CD4-positive, alpha-beta T cell treated with Interleukin-17A for 4 hours (primary cell): ENCODE measurements at regions not wholly inside any gene's neighbourhood (a gene's known extent, or its start where the extent isn't known, plus 50 kb on each side); places are given as distances from the start of the nearest gene placed in this dataset.

Source experiments
- DNase-seq: peaks from one replicate; pipeline ENCODE4 v3.0.0-alpha.2; 2020; ENCODE audit warnings: mixed read lengths

DNA sequence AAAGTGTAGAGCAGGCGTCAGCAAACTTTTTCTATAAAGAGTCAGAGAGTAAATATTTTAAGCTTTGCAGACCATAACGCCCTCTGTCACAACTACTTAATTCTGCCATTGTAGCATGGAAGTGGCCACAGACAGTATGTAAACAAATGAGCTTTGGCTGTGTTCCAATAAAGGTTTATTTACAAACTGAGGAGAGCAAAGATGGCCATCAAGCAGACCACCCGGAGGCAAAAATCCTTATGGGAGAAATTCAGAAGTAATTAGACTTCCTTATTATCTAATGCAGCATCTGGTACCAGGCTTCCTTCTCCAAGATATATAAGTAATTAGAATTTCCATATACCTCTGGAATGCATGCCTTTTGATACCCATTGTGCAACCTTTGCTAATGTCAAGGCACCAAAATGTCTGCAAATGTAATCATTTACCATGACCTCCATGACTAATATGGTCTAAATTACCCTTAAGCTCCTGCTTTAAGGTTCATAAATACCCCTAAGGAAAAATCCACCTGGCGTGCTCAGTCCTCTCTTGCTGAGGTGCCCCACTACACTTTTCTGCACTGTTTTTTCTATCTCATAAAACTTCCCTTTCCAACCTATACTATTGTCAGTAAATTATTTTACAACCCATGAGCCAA, 377.8 kb downstream of the MATN1 start:
- no peak for DNase-seq

DNA sequence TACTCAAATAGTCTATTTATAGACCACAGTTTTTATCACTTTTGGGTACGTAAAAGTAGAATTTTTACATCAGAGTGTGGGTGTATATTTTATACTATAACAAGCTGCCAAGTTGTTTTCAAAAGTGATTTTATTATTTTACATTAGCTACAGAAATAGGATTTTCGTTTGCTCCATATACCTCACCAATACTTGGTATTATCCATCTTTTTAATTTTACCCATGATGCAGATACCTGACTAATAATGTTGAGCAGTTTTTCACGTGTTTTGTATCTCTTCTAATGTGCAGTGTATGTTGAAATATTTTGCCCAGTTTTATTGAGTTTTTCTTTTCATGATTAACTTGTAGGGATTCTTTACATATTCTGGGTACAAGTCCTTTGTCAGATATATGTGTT, 379.8 kb downstream of the MATN1 start:
- no peak for DNase-seq

DNA sequence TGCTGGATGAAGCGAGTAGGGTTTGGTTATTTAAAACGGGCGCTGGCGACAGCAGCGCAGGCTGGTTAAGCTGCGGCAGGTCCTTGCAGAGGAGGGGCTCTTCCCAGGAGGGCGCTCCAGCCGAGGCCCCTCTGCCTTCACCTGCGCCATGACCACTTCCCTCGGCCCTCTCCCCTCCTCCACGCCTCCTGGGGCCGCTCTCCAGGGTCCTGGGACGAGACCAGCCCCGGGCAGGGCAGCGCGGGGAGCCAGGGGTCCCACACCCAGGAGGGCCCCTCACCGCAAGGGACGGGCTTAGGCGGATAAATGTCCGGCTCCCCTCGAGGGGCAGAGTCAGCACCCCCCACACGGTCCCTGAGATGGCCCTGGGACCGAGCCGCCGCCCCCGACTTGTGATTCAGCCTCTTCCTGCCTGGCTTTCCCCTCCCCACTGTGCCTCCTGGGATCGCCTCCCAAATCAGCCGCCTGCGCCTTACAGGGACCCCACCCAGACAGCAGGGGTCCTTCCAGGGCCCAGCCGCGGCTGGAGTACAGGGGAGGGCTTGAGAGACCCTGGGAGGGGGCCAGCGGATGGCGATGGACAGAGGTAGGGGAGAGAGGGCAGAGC, 380.7 kb downstream of the MATN1 start:
- no peak for DNase-seq

DNA sequence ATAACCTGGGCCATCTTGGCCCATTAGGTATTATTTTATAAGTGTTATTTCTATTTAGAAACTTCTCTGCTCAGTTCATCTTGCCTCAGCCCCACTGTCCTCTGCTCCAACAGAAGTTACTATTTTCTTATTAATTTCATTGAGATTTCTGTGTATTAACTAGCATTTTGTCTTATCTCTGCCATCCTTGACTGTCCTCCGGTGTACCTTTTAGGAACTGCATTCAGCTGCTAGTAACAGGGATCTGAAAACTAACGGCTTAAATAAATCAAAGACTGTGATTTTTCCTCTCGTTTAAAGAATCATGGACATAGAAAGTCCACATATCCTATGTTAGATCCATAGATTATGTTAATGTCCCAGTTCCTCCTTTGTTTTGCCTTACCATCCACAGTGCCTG, 382.5 kb downstream of the MATN1 start:
- no peak for DNase-seq

DNA sequence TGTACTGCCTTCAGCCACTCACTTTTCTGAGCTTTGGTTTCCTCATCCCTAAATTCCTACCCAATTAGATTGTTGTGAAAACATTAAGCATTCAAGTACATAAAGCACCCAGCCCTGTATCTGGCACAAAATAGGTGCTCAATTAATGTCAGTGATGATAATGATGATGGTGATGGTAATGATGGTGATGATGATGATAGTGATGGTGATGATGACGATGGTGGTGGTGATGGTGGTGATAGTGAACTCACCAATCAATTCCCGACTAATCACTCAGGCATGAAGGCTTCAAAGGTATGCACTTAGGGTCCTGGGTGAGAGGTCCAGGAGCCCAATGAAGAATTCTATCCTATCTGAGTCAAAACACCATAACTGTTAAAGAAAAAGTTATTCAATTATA, 383.5 kb downstream of the MATN1 start:
- no peak for DNase-seq

DNA sequence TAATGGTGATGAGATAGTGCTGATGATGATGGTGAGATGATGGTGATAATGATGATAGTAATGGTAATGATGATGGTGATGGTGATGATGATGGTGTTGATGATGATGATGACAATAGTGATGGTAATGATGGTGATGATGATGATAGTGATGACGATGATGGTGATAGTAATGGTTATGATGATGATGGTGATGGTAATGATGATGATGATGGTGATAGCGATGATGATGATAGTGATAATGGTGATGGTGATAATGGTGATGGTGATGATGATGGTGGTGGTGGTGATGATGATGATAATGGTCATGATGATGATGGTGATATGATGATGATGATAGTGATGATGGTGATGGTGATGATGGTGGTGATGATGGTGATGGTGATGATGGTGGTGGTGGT, 384.6 kb downstream of the MATN1 start:
- DNase-seq = no peak

DNA sequence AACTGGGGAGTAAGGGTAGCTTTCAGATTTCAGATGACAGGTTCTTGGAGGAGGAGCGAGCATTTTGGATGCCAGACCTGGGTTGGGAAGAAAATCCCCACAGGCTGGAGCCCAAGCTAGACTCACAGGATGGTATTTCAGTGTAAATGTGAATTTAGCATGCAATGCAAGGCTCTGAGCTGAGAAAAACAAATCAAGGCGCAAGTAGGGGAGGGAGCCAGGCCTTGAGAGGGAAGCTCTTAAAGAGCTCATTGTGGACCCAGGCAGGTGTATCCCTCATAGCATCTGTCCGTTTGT, 386.1 kb downstream of the MATN1 start:
- no peak for DNase-seq

DNA sequence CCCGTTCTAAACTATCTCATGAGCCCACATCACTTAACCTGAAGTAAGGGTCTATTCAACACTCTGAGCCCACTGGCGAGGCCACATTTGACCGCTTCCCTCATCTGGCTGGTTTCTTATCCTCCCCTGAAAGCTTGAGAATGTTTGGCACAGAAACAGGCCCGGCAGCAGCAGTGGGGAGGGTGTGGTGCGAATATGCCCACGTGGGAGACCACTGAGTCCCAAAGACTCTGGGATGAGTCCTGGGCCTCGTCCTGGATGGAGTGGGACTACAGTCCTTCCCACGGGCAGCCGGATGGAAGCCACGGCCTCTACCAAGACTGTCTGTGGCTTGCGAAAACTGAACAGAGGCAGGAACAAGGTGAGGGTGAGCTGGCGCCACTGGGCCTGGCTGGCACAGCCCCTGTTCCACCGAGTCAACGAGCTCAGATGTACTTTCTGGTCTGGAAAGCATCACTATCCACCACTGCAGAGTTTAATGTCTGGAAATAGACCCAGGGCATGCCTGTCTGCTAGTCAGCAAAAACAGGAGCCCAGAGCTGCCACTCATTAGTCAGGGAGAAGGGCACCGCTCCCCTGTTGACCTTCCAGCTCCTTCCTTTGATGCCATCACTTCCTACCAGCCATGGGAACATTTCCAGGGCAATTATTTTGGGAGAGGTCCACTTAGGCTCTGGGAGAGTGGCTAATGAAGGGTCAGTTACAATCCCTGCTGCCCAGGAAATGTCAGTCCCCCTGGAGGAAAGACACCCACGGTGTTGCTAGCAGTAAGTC, 386.6 kb downstream of the MATN1 start:
- DNase-seq = no peak

DNA sequence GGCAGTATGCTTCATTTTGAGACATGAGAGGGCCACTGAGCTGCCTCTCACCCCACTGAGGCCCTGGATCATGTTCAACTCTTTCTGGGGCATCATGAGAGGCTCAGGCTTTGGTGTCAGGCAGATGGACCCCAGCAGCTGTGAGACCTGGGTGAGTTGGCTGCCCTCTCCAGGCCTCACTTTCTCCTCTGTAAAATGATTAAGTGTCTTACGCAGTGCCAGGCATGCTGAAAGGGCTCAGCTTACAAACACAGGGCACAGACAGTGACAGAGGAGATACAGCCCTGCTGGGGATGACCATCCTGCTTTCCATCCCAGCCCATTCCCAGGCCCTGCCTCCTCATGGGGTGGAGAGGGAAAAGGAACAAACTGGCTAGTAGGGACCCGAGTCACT, 387.4 kb downstream of the MATN1 start:
- DNase-seq = no peak

DNA sequence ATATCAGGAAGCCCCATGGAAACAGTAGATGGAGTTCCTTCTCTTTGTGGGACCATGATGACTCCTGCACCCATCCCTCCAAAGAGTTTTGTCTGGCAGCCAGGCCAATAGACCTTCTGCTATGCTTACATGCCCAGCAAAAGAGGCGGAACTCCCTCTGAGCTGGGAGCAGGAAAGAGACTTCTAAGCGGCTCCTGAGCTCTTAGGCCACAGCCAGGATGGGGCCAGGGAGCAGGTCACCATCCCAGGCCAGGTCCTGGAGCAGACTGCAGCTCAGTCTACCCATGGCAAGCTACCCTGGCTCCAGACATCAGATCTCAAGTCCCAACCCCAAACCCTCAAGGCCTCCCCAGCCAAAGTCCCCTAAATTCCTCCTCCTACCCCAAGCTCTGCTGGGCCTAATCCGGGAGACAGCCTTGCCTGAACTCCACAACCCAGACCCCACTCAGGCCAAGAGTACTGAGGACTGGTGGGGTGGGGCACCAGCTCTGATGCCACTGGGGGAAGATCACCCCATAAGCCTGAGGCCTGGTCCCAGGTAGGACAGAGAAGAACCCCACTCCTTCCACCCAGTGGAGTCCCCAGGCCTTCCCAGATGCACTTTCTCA, 387.9 kb downstream of the MATN1 start:
- DNase-seq = no peak

DNA sequence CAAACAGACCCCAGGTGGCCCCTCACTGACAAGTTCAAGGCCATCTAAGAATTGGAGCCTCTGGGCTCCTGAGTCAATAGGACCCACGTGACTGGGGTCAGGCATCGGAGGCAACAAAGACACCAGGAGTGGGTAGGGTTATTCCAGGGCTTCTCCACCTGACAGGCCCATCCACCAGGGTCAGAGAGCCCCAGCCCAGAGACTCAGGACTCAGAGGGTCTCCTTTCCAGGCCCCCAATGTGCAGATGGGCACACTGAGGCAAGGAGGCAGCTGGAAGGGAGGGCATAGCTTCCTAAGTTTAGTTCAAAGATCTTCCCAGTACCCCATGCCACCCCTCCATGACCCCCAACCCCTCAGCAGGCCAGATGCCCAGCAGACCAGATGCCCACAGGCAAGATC, 388.6 kb downstream of the MATN1 start:
- no peak for DNase-seq

DNA sequence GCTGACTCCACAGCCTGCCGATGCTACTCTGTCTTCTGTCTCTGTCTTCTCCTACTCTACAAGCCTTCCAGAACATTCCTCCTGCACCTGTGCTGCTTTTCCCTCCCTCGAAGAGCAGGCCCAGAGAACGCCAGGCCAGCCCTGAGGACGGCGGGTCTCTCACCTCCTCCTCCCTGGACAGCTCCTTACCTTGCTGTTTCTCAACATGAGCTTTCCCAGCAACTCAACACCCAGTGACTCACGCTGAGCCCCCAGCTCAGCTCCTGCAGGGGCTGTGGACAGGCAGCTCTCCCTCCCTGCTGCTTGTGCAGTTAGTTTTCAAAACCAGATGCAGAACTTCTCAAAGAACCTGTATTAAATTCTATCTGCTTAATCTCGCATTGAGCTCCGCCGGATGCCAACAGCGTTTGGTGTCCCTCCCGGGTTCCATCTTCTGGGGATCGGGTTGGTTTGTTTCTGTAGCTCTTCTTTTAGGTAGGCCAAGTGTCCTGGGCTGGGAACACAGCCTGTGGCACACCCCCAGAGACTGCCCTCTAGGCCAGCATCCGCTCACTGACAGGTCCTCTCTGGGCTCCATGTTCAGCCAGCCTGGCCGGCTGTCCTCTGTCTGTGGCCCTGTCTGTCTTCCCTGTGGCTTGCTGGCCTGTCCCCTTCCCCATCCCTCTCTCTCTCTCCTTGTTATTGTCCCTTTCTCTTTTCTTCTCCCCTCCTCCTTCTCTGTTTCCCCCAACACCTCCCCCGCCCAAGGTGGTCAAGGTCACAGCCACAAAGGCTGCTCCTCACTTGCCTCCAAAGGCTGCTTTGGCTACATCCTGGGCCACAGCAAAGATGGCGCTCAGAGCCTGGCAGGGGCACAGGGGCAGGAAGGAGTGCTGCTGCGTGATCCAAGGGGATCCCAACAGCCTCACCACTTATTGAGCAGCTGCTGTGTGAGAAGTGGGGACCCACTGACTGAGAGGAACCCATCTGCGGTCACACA, 391.0 kb downstream of the MATN1 start:
- DNase-seq = no peak

DNA sequence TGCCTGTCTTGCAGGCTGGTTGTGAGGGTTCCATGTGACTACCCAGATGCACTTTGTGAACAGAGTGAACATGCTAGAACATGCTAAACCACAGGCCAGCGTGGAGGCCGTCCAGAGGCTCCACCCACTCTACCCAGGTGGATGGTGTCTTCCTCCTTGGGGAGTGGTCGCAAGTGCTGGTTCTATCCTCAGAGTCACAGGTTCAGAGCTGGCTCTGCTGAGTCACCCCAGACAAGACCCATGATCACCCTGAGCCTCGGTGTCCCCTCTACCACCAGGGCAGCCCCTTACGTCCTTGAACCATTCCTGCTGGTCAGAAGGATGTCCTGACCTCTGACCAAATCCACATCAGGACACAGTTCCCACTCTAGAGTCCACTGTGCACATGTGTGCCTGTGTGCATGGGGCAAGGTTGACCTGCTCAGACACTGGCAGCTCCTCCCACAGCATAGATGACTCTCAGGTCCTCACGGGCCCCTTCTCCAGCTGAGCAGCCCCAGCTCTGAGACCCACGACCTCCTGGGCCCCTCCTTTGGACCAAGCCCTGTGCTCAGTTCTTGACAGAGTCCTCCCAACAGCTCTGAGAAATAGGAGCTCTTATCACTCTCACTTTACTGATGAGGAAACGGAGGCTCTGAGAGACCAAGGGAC, 391.8 kb downstream of the MATN1 start:
- DNase-seq = no peak

DNA sequence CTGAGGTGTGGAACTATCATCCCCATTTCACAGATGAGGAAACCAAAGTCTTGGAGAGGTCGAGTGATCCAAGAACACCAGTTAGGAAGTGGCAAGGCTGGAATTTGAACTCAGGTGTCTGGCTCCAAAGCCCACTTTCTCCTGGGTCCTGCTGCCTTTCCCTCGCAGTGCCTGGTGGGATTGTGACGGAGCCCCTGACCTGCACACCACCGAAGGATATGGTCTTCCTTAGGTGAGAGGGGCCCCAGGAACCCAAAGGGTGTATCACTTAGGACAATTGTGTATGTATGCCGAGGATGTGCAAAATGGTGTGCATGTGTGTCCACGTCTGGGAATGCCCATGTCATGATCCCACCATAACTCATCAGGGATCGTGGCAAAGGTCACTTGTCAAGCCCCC, 392.7 kb downstream of the MATN1 start:
- DNase-seq = no peak

DNA sequence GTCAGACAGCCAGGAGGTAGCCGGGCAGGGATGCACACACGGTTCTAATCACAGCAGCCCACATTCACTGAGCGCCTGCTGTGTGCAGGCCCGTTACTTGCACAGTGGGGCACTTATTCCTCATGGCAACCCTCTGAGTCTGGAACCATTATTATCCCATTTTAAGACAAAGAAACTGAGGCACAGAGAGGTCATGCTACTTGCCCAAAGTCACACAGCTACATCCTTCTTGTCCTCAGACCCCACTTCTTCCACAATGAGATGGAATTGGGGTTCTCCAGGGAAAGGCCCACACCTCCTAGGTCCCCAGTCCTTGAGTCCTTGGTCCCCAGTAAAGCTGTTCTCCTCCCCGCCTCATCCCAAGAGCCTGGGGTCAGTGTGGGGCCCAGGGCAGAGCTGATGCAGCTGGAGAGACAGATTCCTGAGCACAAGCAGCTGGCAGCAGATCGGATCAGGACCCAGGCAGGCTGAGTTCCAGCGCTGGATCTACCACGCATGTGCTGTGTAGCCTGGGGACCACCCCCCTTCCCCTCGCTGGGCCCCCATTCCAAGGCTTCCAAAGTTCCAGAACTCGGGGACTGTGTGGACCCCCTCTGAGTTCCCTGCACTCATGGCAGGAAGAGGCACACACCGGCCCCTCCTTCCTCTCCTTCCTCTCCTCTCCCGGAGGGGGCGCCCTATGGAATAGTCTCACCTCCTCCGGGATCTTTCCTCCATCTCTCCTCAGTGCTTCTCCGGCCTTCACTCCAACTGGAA, 393.4 kb downstream of the MATN1 start:
- no peak for DNase-seq

DNA sequence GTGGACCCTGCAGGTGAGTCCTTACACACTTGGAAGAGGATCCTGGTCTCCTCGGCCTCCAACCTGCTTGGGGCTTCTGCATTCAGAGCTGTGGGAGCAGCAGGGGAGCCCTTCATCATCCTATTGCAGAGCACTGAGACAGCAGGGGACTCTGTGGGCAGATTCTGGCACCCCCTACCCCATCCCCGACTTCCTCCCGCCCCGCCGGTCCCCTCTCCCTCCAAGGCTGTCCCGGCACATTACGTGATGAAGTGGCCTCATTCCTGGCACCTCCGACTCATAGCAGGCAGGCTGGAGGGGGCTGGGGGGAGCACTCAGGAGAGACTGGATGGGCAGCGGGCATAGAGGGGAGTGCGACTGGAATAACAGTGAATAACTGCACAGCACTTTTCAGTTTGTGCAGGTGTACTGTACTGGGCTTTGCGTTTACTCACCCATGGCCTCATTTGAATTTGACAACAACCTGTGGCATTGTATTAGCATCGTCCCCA, 394.1 kb downstream of the MATN1 start:
- no peak for DNase-seq

DNA sequence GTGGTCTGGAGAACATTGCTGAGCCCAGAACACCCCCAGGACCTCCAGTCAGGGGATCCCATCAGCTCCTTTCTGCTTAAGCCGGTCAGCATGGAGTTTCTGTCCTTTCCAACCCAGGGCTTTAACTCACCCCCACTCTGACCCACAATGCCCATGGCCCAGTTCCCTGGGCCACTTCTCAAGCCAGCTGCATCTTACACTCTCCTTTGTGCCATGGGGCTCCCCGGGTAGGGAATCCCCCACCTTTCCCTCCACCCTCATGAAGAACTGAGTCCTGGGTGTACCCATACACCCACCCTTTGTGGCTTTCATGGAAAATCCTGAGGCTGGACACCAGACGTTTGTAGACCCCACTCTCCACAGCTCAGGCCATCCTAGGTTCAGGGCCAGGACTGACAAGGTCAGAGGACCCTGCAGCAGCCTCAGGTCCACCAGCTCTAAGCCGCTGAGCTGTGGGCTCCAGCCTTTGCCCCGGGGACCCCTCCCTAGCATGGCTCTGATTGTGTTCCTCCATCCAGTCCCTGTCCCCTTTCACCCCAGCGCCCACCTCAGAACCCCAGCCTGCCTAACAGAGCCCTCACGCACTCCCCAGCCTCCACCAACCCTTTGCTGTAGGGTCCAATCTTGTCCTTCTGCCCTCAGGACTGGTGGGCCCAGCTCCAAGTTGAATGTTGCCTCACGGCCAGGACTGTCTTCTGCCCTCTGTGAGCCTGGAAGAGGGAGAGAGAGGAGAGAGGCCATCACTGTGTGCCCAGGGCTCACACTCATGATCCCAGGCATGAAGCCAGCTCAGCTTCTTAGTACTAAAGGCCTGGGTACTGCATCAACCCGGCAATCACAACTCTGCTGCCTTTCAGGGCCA, 394.8 kb downstream of the MATN1 start:
- no peak for DNase-seq

DNA sequence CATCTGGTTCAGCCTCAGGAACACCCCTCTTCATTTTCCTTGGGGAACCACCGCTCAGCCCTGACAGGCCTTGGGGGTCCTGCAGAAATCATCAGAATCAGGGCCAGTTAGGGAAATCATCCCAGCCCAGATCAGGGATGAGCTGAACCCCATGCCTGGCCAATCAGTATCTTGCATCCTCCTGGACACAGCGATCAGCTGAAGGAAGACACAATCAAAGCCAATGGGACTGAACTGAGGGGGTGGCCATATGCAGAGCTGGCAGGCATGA, 395.4 kb downstream of the MATN1 start:
- DNase-seq = no peak

DNA sequence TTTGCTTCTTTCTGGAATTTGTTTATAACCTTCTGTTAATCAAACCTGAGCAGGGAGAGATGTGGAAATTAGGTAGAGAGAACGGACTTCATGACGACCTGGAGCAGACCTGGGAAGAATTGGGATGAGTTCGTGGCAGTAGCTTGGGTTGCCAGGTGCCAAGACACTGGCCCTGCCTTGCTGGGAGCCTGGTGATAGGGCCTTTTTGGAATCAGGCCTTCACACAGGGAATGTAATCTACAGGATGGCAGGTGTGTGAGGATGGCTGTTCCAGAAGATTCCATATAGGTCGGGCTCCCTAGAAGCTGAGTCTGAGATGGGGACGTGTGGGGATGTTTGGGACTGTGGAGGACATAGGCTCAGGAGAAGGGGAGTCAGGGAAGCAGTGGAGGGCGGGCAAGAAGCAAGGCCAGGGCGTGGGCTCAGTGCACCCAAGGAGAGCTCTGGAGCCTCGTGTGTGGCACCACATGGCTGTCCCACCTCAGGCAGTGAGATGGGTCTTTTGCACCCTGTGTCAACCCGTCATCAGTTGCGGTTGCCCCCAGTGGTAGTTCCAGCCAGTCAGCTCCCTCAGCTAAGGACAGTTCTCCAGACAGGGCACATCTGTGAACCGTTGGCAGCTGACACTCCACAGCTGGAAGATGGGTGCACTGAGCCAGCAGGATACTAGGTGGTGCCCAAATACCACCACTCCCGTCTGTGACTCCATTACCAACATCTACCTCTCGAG, 395.9 kb downstream of the MATN1 start:
- no peak for DNase-seq

DNA sequence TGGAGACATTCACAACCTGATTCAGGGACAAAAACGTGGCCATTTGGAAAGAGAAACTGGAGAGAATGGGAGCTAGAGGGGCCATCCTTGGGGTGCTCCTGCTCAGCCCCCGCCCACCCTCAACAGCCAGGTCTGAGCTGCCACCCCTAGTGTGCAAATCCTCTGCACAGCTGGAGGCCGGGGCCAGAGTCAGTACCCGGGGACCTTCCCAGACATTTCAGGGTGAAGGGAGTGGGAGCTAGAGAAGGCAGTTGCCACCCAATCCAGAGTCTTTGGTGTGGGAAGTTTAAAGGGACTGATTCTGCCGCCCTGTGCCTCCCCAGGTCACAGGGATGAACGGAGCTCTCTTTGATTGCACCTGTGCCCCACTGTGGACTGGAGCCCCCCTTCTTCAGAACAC, 397.4 kb downstream of the MATN1 start:
- no peak for DNase-seq
